Mesothelial cell of epicardium (in vitro differentiated cells): ENCODE measurements at regions not wholly inside any gene's neighbourhood (a gene's known extent, or its start where the extent isn't known, plus 50 kb on each side); places are given as distances from the start of the nearest gene placed in this dataset.

Experiments
- DNase-seq, 2 experiments: peaks; one replicate each; pipeline ENCODE4 v3.0.0; 2021; ENCODE audit warnings: low spot score in 2 of 2; ENCODE audit not compliant: unreplicated experiment in 2 of 2
- H3K27ac Mint-ChIP-seq: 2 replicates; pipeline ENCODE4 v1.8.0; 2021; ENCODE audit warnings: mixed read lengths
- H3K27me3 Mint-ChIP-seq: 2 replicates; pipeline ENCODE4 v1.8.0; 2021; ENCODE audit warnings: low read depth, mixed read lengths
- H3K36me3 Mint-ChIP-seq: 2 replicates; pipeline ENCODE4 v1.8.0; 2021; ENCODE audit warnings: mixed read lengths
- H3K4me1 Mint-ChIP-seq: 2 replicates; pipeline ENCODE4 v1.8.0; 2021; ENCODE audit warnings: mixed read lengths
- H3K4me3 Mint-ChIP-seq: 2 replicates; pipeline ENCODE4 v1.8.0; 2021; ENCODE audit warnings: mild to moderate bottlenecking, moderate library complexity, mixed read lengths
- H3K9me3 Mint-ChIP-seq: 2 replicates; pipeline ENCODE4 v1.8.0; 2021; ENCODE audit warnings: mixed read lengths
- TF ChIP-seq, protein P1 (sequence below): fragments of 200-600 bp; sonication (generic); IDR thresholded peaks from one replicate; pipeline ENCODE4 v1.5.0; 2021; ENCODE audit warnings: antibody characterized with exemption; ENCODE audit not compliant: unreplicated experiment

GRCh38 chr1:42012852-42013251 is 94.1 kb upstream of the HIVEP3 start:
- H3K4me1 Mint-ChIP-seq, result no peaks in the 10 kb centered on the region
- TF ChIP-seq, protein P1, sequence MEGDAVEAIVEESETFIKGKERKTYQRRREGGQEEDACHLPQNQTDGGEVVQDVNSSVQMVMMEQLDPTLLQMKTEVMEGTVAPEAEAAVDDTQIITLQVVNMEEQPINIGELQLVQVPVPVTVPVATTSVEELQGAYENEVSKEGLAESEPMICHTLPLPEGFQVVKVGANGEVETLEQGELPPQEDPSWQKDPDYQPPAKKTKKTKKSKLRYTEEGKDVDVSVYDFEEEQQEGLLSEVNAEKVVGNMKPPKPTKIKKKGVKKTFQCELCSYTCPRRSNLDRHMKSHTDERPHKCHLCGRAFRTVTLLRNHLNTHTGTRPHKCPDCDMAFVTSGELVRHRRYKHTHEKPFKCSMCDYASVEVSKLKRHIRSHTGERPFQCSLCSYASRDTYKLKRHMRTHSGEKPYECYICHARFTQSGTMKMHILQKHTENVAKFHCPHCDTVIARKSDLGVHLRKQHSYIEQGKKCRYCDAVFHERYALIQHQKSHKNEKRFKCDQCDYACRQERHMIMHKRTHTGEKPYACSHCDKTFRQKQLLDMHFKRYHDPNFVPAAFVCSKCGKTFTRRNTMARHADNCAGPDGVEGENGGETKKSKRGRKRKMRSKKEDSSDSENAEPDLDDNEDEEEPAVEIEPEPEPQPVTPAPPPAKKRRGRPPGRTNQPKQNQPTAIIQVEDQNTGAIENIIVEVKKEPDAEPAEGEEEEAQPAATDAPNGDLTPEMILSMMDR, result no peak
- peaks cover 3% of the 10 kb centered on the region for H3K27me3 Mint-ChIP-seq
- no peak overlapping the region for H3K4me3 Mint-ChIP-seq
- H3K36me3 Mint-ChIP-seq, result no peaks in the 10 kb centered on the region
- DNase-seq, result no peak
- H3K27ac Mint-ChIP-seq, result no peak overlapping the region
- H3K9me3 Mint-ChIP-seq, result peaks cover 3% of the 10 kb centered on the region

GRCh38 chr1:42010381-42010780 is 91.7 kb upstream of the HIVEP3 start:
- Mint-ChIP-seq H3K27ac (no peak overlapping the region), H3K4me1 (no peaks in the 10 kb centered on the region), H3K9me3 (no peaks in the 10 kb centered on the region), H3K27me3 (peaks cover 3% of the 10 kb centered on the region), H3K36me3 (no peaks in the 10 kb centered on the region), H3K4me3 (no peak overlapping the region)
- TF ChIP-seq, protein P1, result no peak
- no peak for DNase-seq

- DNase-seq, result no peak
- TF ChIP-seq, protein P1, result no peak
- Mint-ChIP-seq H3K4me3 (no peak overlapping the region), H3K36me3 (no peaks in the 10 kb centered on the region), H3K4me1 (peaks cover 2% of the 10 kb centered on the region), H3K27ac (no peak overlapping the region), H3K9me3 (no peaks in the 10 kb centered on the region), H3K27me3 (peaks cover 3% of the 10 kb centered on the region)
These were observed 89.5 kb upstream of the HIVEP3 start for GRCh38 chr1:42008264-42008663.

- Mint-ChIP-seq H3K4me1 (peaks cover 2% of the 10 kb centered on the region), H3K4me3 (no peak overlapping the region), H3K27ac (no peak overlapping the region), H3K9me3 (no peaks in the 10 kb centered on the region), H3K27me3 (peaks cover 3% of the 10 kb centered on the region), H3K36me3 (no peaks in the 10 kb centered on the region)
- no peak for DNase-seq
- TF ChIP-seq, protein P1, result no peak
These were observed 88.1 kb upstream of the HIVEP3 start for GRCh38 chr1:42006836-42007235.

- H3K27me3 Mint-ChIP-seq, result peaks cover 3% of the 10 kb centered on the region
These were observed 87.4 kb upstream of the HIVEP3 start for GRCh38 chr1:42006093-42006492.

More at GRCh38 chr1:42006093-42006492, 87.4 kb upstream of the HIVEP3 start:
- peaks cover 2% of the 10 kb centered on the region for H3K4me1 Mint-ChIP-seq
- no peaks in the 10 kb centered on the region for H3K36me3 Mint-ChIP-seq
- H3K4me3 Mint-ChIP-seq, result no peak overlapping the region
- no peak for DNase-seq
- TF ChIP-seq, protein P1, result no peak
- no peak overlapping the region for H3K27ac Mint-ChIP-seq
- no peaks in the 10 kb centered on the region for H3K9me3 Mint-ChIP-seq
